ENCODE measurements at regions not wholly inside any gene's neighbourhood (a gene's known extent, or its start where the extent isn't known, plus 50 kb on each side); places are given as distances from the start of the nearest gene placed in this dataset.

- no peak overlapping the region for H3K4me2 ChIP-seq (ENCODE audit: low read depth, low read length, poor library complexity, severe bottlenecking)
- H3K79me2 ChIP-seq (ENCODE audit: insufficient read depth, low read length) = no peaks in the 10 kb centered on the region
- H3K9ac ChIP-seq (ENCODE audit: low read length) = no peak overlapping the region
- no peaks in the 10 kb centered on the region for H3K9me2 ChIP-seq (replicated peaks; ENCODE audit: insufficient read depth, low read length)
- no peak overlapping the region for H2AFZ ChIP-seq (ENCODE audit: low read depth, low read length, severe bottlenecking)
- TF ChIP-seq CTCF (IDR thresholded peaks at IDR 0.05; ENCODE audit: insufficient read depth, low read length, poor library complexity, severe bottlenecking) (no peak), EZH2phosphoT487 (conservative IDR thresholded peaks at IDR 0.05; ENCODE audit: low read length) (no peak)
- no peaks in the 10 kb centered on the region for H3F3A ChIP-seq (ENCODE audit: insufficient read depth)
- H4K20me1 ChIP-seq (ENCODE audit: low read depth, low read length) = no peaks in the 10 kb centered on the region
- no peaks in the 10 kb centered on the region; the same call in 1 of the 2 replicates for H3K36me3 ChIP-seq (ENCODE audit: low read length)
- no peaks in the 10 kb centered on the region for H3K27me3 ChIP-seq (ENCODE audit: low read length)
- no peak overlapping the region for H3K4me3 ChIP-seq (ENCODE audit: insufficient read depth, low read length, poor library complexity, severe bottlenecking)
- no peak overlapping the region for H3K27ac ChIP-seq (ENCODE audit: low read depth, low read length)
- H3K9me3 ChIP-seq (ENCODE audit: insufficient read depth, low read length) = peaks cover 13% of the 10 kb centered on the region
These were observed 1872.3 kb upstream of the PCDH20 start for GRCh38 chr13:63287926-63288325.

- Histone ChIP-seq H3K27ac (ENCODE audit: low read depth, low read length) (no peak overlapping the region), H3K27me3 (ENCODE audit: low read length) (no peaks in the 10 kb centered on the region), H4K20me1 (ENCODE audit: low read depth, low read length) (no peaks in the 10 kb centered on the region), H3K4me2 (ENCODE audit: low read depth, low read length, poor library complexity, severe bottlenecking) (no peak overlapping the region), H3K9me3 (ENCODE audit: insufficient read depth, low read length) (peaks cover 13% of the 10 kb centered on the region), H3K9ac (ENCODE audit: low read length) (no peak overlapping the region), H2AFZ (ENCODE audit: low read depth, low read length, severe bottlenecking) (no peak overlapping the region), H3K36me3 (ENCODE audit: low read length) (no peaks in the 10 kb centered on the region; the same call in 1 of the 2 replicates), H3K9me2 (replicated peaks; ENCODE audit: insufficient read depth, low read length) (no peaks in the 10 kb centered on the region), H3F3A (ENCODE audit: insufficient read depth) (no peaks in the 10 kb centered on the region), H3K79me2 (ENCODE audit: insufficient read depth, low read length) (no peaks in the 10 kb centered on the region), H3K4me3 (ENCODE audit: insufficient read depth, low read length, poor library complexity, severe bottlenecking) (no peak overlapping the region)
- no peak for TF ChIP-seq CTCF (IDR thresholded peaks at IDR 0.05; ENCODE audit: insufficient read depth, low read length, poor library complexity, severe bottlenecking)
- TF ChIP-seq EZH2phosphoT487 (conservative IDR thresholded peaks at IDR 0.05; ENCODE audit: low read length) = no peak
These were observed 1869.8 kb upstream of the PCDH20 start for GRCh38 chr13:63285426-63285825.

GRCh38 chr13:63279136-63279535 is 1863.5 kb upstream of the PCDH20 start:
- Histone ChIP-seq H3K9me3 (ENCODE audit: insufficient read depth, low read length) (peaks cover 16% of the 10 kb centered on the region; the same call in 1 of the 2 replicates), H3K27ac (ENCODE audit: low read depth, low read length) (no peak overlapping the region), H3K79me2 (ENCODE audit: insufficient read depth, low read length) (no peaks in the 10 kb centered on the region), H3K9ac (ENCODE audit: low read length) (no peak overlapping the region), H3F3A (ENCODE audit: insufficient read depth) (no peaks in the 10 kb centered on the region), H3K36me3 (ENCODE audit: low read length) (no peaks in the 10 kb centered on the region), H2AFZ (ENCODE audit: low read depth, low read length, severe bottlenecking) (no peak overlapping the region), H3K4me3 (ENCODE audit: insufficient read depth, low read length, poor library complexity, severe bottlenecking) (no peak overlapping the region), H3K27me3 (ENCODE audit: low read length) (no peaks in the 10 kb centered on the region), H3K4me2 (ENCODE audit: low read depth, low read length, poor library complexity, severe bottlenecking) (no peak overlapping the region), H3K9me2 (replicated peaks; ENCODE audit: insufficient read depth, low read length) (no peaks in the 10 kb centered on the region), H4K20me1 (ENCODE audit: low read depth, low read length) (no peaks in the 10 kb centered on the region)
- TF ChIP-seq CTCF (IDR thresholded peaks at IDR 0.05; ENCODE audit: insufficient read depth, low read length, poor library complexity, severe bottlenecking) = no peak
- no peak for TF ChIP-seq EZH2phosphoT487 (conservative IDR thresholded peaks at IDR 0.05; ENCODE audit: low read length)

All from SU-DHL-6 (cell line).